Progenitor cell of endocrine pancreas (in vitro differentiated cells): ENCODE measurements at regions not wholly inside any gene's neighbourhood (a gene's known extent, or its start where the extent isn't known, plus 50 kb on each side); places are given as distances from the start of the nearest gene placed in this dataset.

Source experiments
- DNase-seq: peaks from one replicate; pipeline ENCODE4 v3.0.0; 2021; ENCODE audit warnings: low spot score; ENCODE audit not compliant: unreplicated experiment
- H3K27ac Mint-ChIP-seq: 2 replicates; pipeline ENCODE4 v1.8.0; 2021; ENCODE audit warnings: mild to moderate bottlenecking, moderate library complexity, mixed read lengths
- H3K27me3 Mint-ChIP-seq: 2 replicates; pipeline ENCODE4 v1.8.0; 2021; ENCODE audit warnings: mixed read lengths
- H3K36me3 Mint-ChIP-seq: 2 replicates; pipeline ENCODE4 v1.8.0; 2022; ENCODE audit warnings: mixed read lengths; ENCODE audit not compliant: insufficient read depth
- H3K4me1 Mint-ChIP-seq: 2 replicates; pipeline ENCODE4 v1.8.0; 2021; ENCODE audit warnings: low read depth, mixed read lengths
- H3K4me3 Mint-ChIP-seq: 2 replicates; pipeline ENCODE4 v1.8.0; 2021; ENCODE audit warnings: low read depth, mild to moderate bottlenecking, moderate library complexity, mixed read lengths
- H3K9me3 Mint-ChIP-seq: 2 replicates; pipeline ENCODE4 v1.8.0; 2021; ENCODE audit warnings: low read depth, mixed read lengths
- CTCF ChIP-seq: fragments of 200-600 bp; sonication (generic); IDR thresholded peaks from one replicate; pipeline ENCODE4 v1.5.0; 2021; ENCODE audit warnings: antibody characterized with exemption, mild to moderate bottlenecking; ENCODE audit not compliant: unreplicated experiment

GRCh38 chr4:185997296-185997695 lies 71.7 kb upstream of the TLR3 start:
- Mint-ChIP-seq H3K4me3 (no peak overlapping the region), H3K9me3 (no peaks in the 10 kb centered on the region), H3K4me1 (peaks cover 2% of the 10 kb centered on the region), H3K27ac (no peak overlapping the region), H3K27me3 (peaks cover 16% of the 10 kb centered on the region), H3K36me3 (no peaks in the 10 kb centered on the region)
- no peak for DNase-seq
- no peak for TF ChIP-seq CTCF

- Mint-ChIP-seq H3K36me3 (no peaks in the 10 kb centered on the region), H3K4me1 (peaks cover 2% of the 10 kb centered on the region), H3K9me3 (no peaks in the 10 kb centered on the region), H3K4me3 (no peak overlapping the region), H3K27me3 (peaks cover 12% of the 10 kb centered on the region), H3K27ac (no peak overlapping the region)
- TF ChIP-seq CTCF: no peak
- no peak for DNase-seq
Measured at GRCh38 chr4:185998791-185999190, 70.2 kb upstream of the TLR3 start.

GRCh38 chr4:185999207-185999606 lies 69.7 kb upstream of the TLR3 start:
- Mint-ChIP-seq H3K27me3 (peaks cover 12% of the 10 kb centered on the region), H3K4me3 (no peak overlapping the region), H3K36me3 (no peaks in the 10 kb centered on the region), H3K27ac (no peak overlapping the region), H3K4me1 (peaks cover 2% of the 10 kb centered on the region), H3K9me3 (no peaks in the 10 kb centered on the region)
- TF ChIP-seq CTCF: no peak
- no peak for DNase-seq

- H3K27me3 Mint-ChIP-seq: peaks cover 12% of the 10 kb centered on the region
- H3K4me3 Mint-ChIP-seq: no peak overlapping the region
- no peak overlapping the region for H3K27ac Mint-ChIP-seq
- peaks cover 2% of the 10 kb centered on the region for H3K4me1 Mint-ChIP-seq
- DNase-seq: no peak
- H3K9me3 Mint-ChIP-seq: no peaks in the 10 kb centered on the region
- no peak for TF ChIP-seq CTCF
- H3K36me3 Mint-ChIP-seq: no peaks in the 10 kb centered on the region
Measured at GRCh38 chr4:186002853-186003252, 66.1 kb upstream of the TLR3 start.

- Mint-ChIP-seq H3K27me3 (peaks cover 12% of the 10 kb centered on the region), H3K4me1 (peaks cover 2% of the 10 kb centered on the region)
Measured at GRCh38 chr4:186003746-186004145, 65.2 kb upstream of the TLR3 start.

More at GRCh38 chr4:186003746-186004145, 65.2 kb upstream of the TLR3 start:
- DNase-seq: no peak
- no peak overlapping the region for H3K4me3 Mint-ChIP-seq
- no peaks in the 10 kb centered on the region for H3K9me3 Mint-ChIP-seq
- no peak overlapping the region for H3K27ac Mint-ChIP-seq
- H3K36me3 Mint-ChIP-seq: no peaks in the 10 kb centered on the region
- TF ChIP-seq CTCF: no peak
